SU-DHL-6 (cell line): ENCODE measurements at regions not wholly inside any gene's neighbourhood (a gene's known extent, or its start where the extent isn't known, plus 50 kb on each side); places are given as distances from the start of the nearest gene placed in this dataset.

Experiments used
- CTCF ChIP-seq: fragments of 200-600 bp; sonication (generic); IDR thresholded peaks from one replicate; pipeline ENCODE4 v1.5.1; 2017; ENCODE audit warnings: antibody characterized with exemption, mild to moderate bottlenecking, low read length, moderate library complexity; ENCODE audit not compliant: insufficient read depth, poor library complexity, severe bottlenecking
- EZH2phosphoT487 ChIP-seq: fragments of 200-600 bp; sonication (generic), shearing (Covaris generic); conservative IDR thresholded peaks from 2 replicates; pipeline ENCODE4 v1.6.1; 2018; ENCODE audit warnings: mild to moderate bottlenecking, antibody characterized with exemption, low read length, moderate library complexity, mixed read lengths

- TF ChIP-seq EZH2phosphoT487 (no peak), CTCF (no peak)
These were observed 106.1 kb downstream of the AXIN2 start for GRCh38 chr17:65455154-65455971.
